ENCODE measurements at regions not wholly inside any gene's neighbourhood (a gene's known extent, or its start where the extent isn't known, plus 50 kb on each side); places are given as distances from the start of the nearest gene placed in this dataset.

GRCh38 chr9:28770226-28770625, 1196.9 kb upstream of the C9orf72 start:
- TF ChIP-seq CTCF (conservative IDR thresholded peaks at IDR 0.05): no peak
- no peak for TF ChIP-seq EZH2 (IDR thresholded peaks at IDR 0.05; ENCODE audit: low read depth)

Measured in PC-9 (cell line).